Stomach (tissue), 8 donors: ENCODE measurements at regions not wholly inside any gene's neighbourhood (a gene's known extent, or its start where the extent isn't known, plus 50 kb on each side); places are given as distances from the start of the nearest gene placed in this dataset.
A peak's percentile ranks its signal among the peaks of the same experiment; 100 is the strongest.

ENCODE experiments used
- DNase-seq, 2 donors: peaks; one replicate each; pipeline versions ENCODE4 v3.0.0 to v3.0.0-alpha.2; 2013 to 2019
- H3K27ac ChIP-seq, 5 donors: fragments of 200-600 bp in 4 of 5; sonication (generic) in 4 of 5; one replicate each; pipeline ENCODE4 v1.5.1; 2013 to 2019; ENCODE audit warnings: mild to moderate bottlenecking in 1 of 5, moderate library complexity in 1 of 5
- H3K27me3 ChIP-seq, 3 donors: fragments of 200-600 bp; sonication (generic); one replicate each; pipeline ENCODE4 v1.5.1; 2017 to 2019; ENCODE audit warnings: mixed run types in 1 of 3
- H3K36me3 ChIP-seq, 4 donors: fragments of 200-600 bp; sonication (generic); 1 replicate in 3 of 4; 2 replicates in 1 of 4; pipeline ENCODE4 v1.5.1; 2016 to 2019
- H3K4me1 ChIP-seq, 4 donors: fragments of 200-600 bp; sonication (generic); one replicate each; pipeline ENCODE4 v1.5.1; 2016 to 2019
- H3K4me3 ChIP-seq, 4 donors: fragments of 200-600 bp; sonication (generic) in 3 of 4; one replicate each; pipeline ENCODE4 v1.5.1; 2016 to 2019; ENCODE audit warnings: mild to moderate bottlenecking in 1 of 4
- H3K9me3 ChIP-seq, 4 donors: fragments of 200-600 bp; sonication (generic); one replicate each; pipeline ENCODE4 v1.5.1; 2016 to 2019
- CTCF ChIP-seq, 7 experiments: fragments of 450-650 bp in 4 of 7; fragments of 200-600 bp in 3 of 7; sonication (generic) in 3 of 7; IDR thresholded peaks; one replicate each; pipeline ENCODE4 v1.5.1; 2016 to 2019; ENCODE audit warnings: antibody characterized with exemption in 7 of 7, control low read depth in 2 of 7, mild to moderate bottlenecking in 1 of 7
- EP300 ChIP-seq: sonication (generic); formaldehyde crosslinking; IDR thresholded peaks from one replicate; pipeline ENCODE4 v1.6.1; 2017; ENCODE audit warnings: antibody characterized with exemption
- POLR2A ChIP-seq, 4 donors: fragments of 450-650 bp; IDR thresholded peaks; one replicate each; pipeline ENCODE4 v1.6.1; 2016; ENCODE audit warnings: antibody characterized with exemption in 4 of 4, control low read depth in 2 of 4, mild to moderate bottlenecking in 1 of 4, moderate library complexity in 1 of 4
- POLR2AphosphoS5 ChIP-seq, 3 donors: sonication (generic); formaldehyde crosslinking; IDR thresholded peaks; one replicate each; pipeline ENCODE4 v1.6.1; 2016; ENCODE audit warnings: antibody characterized with exemption in 3 of 3
- WGBS, 5 donors: extraction: QIAGEN DNeasy Blood & Tissue Kit in 3 of 5; methylation state at CpG; one replicate each; pipeline versions ENCODE4 v1.1.5 to v1.1.7; 2013 to 2018; 5-methylcytosine and 5-hydroxymethylcytosine counted together
- intact Hi-C: fragments of 100-400 bp; cut with DNase I; formaldehyde crosslinking; loops from one replicate; pipeline ENCODE4 v1.15.1; 2023; ENCODE audit warnings: low total_unique reads
- donor health status: healthy with polysubstance abuse.
- donor health status: Bipolar disorder and iron deficiency.
- donor health status: healthy.

GRCh38 chr1:103239034-103239433 lies 130.7 kb upstream of the COL11A1 start:
- Histone ChIP-seq H3K4me1 (no peaks in the 10 kb centered on the region), H3K27me3 (no peaks in the 10 kb centered on the region), H3K27ac (no peak overlapping the region), H3K36me3 (no peaks in the 10 kb centered on the region), H3K9me3 (peaks cover 0 to 8% (median 0%) of the 10 kb centered on the region in 4 donors), H3K4me3 (no peak overlapping the region)
- intact Hi-C loops = no loop called here
- no peak for DNase-seq
- TF ChIP-seq POLR2A (IDR thresholded peaks at IDR 0.05) (no peak), CTCF (IDR thresholded peaks at IDR 0.05) (no peak), EP300 (no peak), POLR2AphosphoS5 (IDR thresholded peaks at IDR 0.05) (no peak)

GRCh38 chr1:103230061-103230460 lies 121.7 kb upstream of the COL11A1 start:
- no peak for DNase-seq
- Histone ChIP-seq H3K27me3 (no peaks in the 10 kb centered on the region), H3K27ac (no peak overlapping the region), H3K4me3 (no peak overlapping the region), H3K36me3 (no peaks in the 10 kb centered on the region), H3K4me1 (no peaks in the 10 kb centered on the region), H3K9me3 (no peaks in the 10 kb centered on the region)
- WGBS, 5 donors = 74 to 80% (median 76%) methylated on average over 4 of the region's 4 CpGs
- intact Hi-C loops = no loop called here
- TF ChIP-seq POLR2A (IDR thresholded peaks at IDR 0.05) (no peak), POLR2AphosphoS5 (IDR thresholded peaks at IDR 0.05) (no peak), EP300 (no peak), CTCF (IDR thresholded peaks at IDR 0.05) (no peak)

- Histone ChIP-seq H3K4me3 (no peak overlapping the region), H3K4me1 (no peaks in the 10 kb centered on the region), H3K27ac (no peak overlapping the region), H3K27me3 (no peaks in the 10 kb centered on the region), H3K36me3 (no peaks in the 10 kb centered on the region), H3K9me3 (no peaks in the 10 kb centered on the region)
- peak in 1 of 2 donors; percentile 4 for DNase-seq
- intact Hi-C loops = no loop called here
- WGBS, 5 donors = 21 to 50% (median 25%) methylated on average over 1 of the region's 1 CpG
- TF ChIP-seq POLR2AphosphoS5 (IDR thresholded peaks at IDR 0.05) (no peak), POLR2A (IDR thresholded peaks at IDR 0.05) (no peak)
Observed at GRCh38 chr1:103220631-103221041, 112.3 kb upstream of the COL11A1 start.

GRCh38 chr1:103218821-103219220 lies 110.5 kb upstream of the COL11A1 start:
- intact Hi-C loops = no loop called here
- no peaks in the 10 kb centered on the region for H3K4me1 ChIP-seq
- H3K27ac ChIP-seq = no peak overlapping the region
- no peaks in the 10 kb centered on the region for H3K9me3 ChIP-seq
- no peak overlapping the region for H3K4me3 ChIP-seq
- no peaks in the 10 kb centered on the region for H3K27me3 ChIP-seq
- no peak for DNase-seq
- no peak for TF ChIP-seq EP300
- TF ChIP-seq POLR2A (IDR thresholded peaks at IDR 0.05) = no peak
- TF ChIP-seq POLR2AphosphoS5 (IDR thresholded peaks at IDR 0.05) = no peak
- TF ChIP-seq CTCF (IDR thresholded peaks at IDR 0.05) = no peak
- H3K36me3 ChIP-seq = no peaks in the 10 kb centered on the region
- 35 to 63% (median 61%) methylated on average over 1 of the region's 1 CpG for WGBS, 5 donors

GRCh38 chr1:103218369-103218768 lies 110.0 kb upstream of the COL11A1 start:
- H3K27ac ChIP-seq = no peak overlapping the region
- H3K9me3 ChIP-seq = no peaks in the 10 kb centered on the region
- H3K36me3 ChIP-seq = no peaks in the 10 kb centered on the region
- intact Hi-C loops = no loop called here
- no peak overlapping the region for H3K4me3 ChIP-seq
- no peaks in the 10 kb centered on the region for H3K4me1 ChIP-seq
- H3K27me3 ChIP-seq = no peaks in the 10 kb centered on the region
- DNase-seq = no peak
- no peak for TF ChIP-seq POLR2AphosphoS5 (IDR thresholded peaks at IDR 0.05)
- no peak for TF ChIP-seq CTCF (IDR thresholded peaks at IDR 0.05)
- TF ChIP-seq EP300 = no peak
- no peak for TF ChIP-seq POLR2A (IDR thresholded peaks at IDR 0.05)
